TTC549 (cell line): ENCODE measurements at regions not wholly inside any gene's neighbourhood (a gene's known extent, or its start where the extent isn't known, plus 50 kb on each side); places are given as distances from the start of the nearest gene placed in this dataset.
"Not testable (repeated sequence)": the region's sequence is repeated elsewhere in the genome, so short reads cannot be mapped to it uniquely, and the experiment has no call there.

Experiments used
- FAIRE-seq: peaks from 2 replicates; lab custom pipeline; 2012; peaks lifted over from hg19 to GRCh38; lab: Jason Lieb, UNC

DNA sequence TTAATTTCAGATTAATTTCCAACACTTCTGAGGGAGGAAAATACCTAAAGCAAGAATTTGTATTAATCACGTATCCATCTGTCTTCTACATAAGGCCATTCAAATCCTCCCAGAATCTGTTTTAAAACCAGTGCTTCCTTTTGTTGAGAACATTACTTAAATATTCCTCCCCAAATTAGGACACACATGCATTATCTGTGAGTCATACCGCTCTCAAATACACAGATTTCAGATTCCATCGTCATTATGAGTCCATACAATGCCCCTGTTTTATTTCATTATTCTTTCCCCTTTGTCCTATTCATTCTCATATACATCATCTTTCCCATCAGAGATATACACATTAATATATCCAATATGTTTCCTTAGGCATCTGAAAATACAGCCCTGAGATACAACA lies 57.3 kb upstream of the PRSS12 start:
- no peak for FAIRE-seq

DNA sequence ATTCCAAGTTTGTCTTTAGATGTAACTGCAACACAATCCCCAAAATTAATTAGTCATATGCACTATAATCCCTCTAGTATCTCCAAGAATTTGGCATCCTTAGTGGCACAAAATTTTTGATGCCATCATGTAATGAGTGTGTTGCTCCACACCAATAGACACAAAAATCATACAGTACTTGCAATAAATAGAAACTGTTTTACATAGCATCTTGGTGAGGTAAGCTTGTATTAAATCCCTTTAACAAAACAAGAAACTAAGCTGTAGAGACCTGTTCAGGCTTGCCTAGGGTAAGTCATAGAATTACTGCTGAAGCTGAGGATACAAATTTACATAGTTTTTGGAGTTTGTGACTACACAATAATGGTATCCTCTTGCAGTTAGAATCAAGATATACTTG lies 64.5 kb upstream of the PRSS12 start:
- FAIRE-seq, result no peak

DNA sequence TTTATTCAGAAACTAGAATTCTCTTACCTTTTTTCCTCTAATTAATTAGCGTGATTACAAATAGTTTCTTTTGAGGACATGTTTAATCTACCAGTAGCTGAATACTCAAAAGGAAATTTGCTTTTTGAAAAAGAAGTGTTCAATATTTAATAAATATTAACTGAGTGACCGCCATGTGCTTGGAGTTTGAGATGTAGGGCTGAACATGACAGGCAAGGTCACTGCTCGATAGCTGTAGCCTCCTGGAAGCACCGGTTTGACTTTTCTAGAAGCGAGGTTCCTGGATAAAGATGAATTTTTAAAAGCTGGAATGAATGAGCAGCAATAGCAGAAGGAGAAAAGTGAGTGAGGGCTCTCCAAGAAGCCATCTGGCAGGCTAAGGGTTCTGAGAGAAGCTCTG lies 65.0 kb upstream of the PRSS12 start:
- FAIRE-seq, result not testable (repeated sequence)

DNA sequence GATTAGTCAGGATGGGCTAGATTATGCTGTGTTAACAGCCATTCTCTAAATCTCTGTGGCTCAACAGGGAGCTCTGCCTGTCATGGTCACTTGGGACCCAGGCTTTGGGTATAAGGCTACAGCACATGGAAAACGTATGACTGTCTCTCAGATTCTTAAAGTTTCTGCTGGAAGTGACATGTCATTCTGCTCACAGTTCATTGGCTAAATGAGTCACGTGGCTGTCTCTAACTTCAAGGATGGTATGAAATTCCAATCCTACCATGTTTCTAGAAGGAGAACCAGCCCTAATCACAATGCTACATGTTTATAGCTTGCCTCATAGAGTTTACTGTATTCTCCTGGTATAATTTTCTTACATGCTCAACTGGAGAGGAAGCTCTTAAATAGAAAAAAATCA lies 65.6 kb upstream of the PRSS12 start:
- not testable (repeated sequence) for FAIRE-seq

- not testable (repeated sequence) for FAIRE-seq
Observed at GRCh38 chr4:118419626-118420025, 66.8 kb upstream of the PRSS12 start.

DNA sequence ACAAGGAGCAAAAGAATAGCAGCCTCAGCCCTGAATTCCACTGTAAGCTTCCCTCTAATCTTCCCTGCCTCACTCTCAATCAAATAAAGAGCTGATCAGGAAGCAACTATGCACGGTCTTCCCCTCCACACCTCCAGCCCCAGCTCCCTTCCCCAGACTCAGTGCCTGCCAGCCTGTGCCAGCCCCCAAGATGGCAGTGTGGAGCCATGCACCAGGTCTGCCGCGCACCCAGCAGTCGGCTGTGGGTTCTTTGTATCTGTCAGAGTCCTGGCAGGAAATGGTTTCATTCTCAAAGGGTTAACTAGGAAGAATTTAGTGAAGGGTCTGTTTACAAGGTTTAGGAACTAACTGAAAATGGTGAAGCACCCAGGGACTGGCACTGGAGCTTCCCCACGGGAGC lies 71.3 kb upstream of the PRSS12 start:
- not testable (repeated sequence) for FAIRE-seq

DNA sequence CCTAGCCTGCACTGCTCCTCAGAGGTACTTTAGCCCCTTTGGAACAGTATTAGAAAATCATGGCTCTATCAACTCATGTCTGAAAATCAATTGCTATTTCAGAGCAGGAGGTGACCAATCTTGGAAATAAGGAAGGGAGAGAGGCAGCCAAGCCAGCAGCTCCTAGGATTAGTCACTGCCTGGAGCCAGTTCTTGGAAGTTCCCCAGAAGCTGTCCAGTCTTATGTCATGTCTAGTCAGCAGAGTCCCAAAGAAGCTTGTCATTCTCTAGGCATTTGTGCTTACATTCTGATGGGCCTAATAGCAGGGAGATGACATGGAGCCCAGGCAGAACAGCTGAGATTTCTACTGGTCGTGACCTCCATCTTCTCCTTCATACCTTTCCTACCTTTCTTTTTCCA lies 76.1 kb upstream of the PRSS12 start:
- FAIRE-seq, result not testable (repeated sequence)

GRCh38 chr4:118432359-118432758 lies 79.6 kb upstream of the PRSS12 start:
- not testable (repeated sequence) for FAIRE-seq

GRCh38 chr4:118433612-118434375 lies 81.0 kb upstream of the PRSS12 start:
- not testable (repeated sequence) for FAIRE-seq

- FAIRE-seq, result not testable (repeated sequence)
Observed at GRCh38 chr4:118435415-118435814, 82.6 kb upstream of the PRSS12 start.

DNA sequence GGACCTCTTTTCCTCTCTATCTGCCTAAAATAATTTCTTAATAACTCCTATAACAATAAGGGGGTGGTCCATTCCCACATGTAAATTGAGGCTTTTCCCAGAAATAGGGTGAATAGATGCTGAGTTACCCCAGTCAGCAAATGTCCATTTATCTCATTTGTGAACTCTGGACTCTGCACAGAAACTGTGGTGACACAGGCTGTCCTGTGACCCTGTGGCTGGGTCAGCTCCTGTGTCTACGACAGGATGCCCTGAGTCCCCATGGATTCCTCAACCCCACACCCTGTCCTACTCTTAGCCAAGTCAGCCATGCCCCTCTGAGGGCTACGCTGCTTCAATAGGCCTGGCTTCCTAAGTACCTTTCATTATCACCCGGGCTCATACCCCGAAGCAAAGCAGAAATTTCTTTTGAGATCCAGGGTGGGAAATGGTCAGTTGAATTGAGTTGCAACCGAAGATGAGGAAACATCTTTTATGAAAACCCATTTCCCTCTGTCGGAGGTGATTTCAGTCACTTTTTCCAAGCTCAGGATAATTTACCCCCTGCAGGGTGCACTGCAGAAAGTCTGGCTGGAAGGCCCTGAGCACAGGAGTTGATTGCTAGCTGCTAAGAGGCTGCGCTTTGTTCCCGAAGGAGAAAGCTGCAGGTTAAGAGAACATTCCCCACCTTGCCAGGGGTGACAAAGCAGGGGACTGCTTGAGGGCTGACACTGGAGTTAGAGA lies 89.5 kb upstream of the PRSS12 start:
- FAIRE-seq, result not testable (repeated sequence)

DNA sequence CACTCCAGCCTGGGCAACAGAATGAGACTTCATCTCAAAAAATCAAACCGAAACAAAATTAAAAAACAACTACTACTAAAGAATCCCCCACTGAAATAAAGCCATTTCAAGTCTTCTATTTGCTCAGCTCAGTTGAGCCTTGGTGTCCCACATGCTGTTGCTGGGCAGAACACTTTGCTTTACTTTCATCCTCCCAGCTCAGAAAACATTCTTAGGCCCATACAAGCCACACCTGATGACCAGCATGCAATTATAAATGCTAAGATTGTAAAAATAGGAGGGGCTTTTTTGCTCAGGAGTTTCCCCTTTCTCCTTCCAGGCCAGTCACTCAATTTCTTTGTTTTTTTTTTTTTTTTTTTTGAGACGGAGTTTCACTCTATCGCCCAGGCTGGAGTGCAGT lies 94.6 kb upstream of the PRSS12 start:
- FAIRE-seq, result not testable (repeated sequence)

DNA sequence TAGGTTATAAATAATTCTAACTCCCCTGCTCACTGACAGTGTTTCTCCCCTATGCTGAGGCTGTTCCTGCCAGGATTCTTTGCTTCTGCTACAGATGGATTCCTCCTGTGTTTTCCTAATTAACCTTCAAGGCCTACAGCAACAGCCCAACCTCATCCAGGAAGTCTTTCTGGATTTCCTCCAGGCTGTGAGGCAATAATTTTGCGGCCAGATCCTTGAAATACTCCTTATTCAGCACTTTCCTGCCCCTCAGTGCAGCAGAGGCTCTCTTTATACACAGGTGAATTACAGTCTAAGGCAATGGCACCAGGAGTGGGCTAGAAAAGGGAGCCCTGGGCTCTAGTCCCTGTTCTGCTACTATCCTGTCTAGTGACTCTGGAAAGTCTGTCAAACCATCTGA lies 102.1 kb upstream of the PRSS12 start:
- not testable (repeated sequence) for FAIRE-seq

GRCh38 chr4:118461435-118461834 lies 108.6 kb upstream of the PRSS12 start:
- not testable (repeated sequence) for FAIRE-seq

DNA sequence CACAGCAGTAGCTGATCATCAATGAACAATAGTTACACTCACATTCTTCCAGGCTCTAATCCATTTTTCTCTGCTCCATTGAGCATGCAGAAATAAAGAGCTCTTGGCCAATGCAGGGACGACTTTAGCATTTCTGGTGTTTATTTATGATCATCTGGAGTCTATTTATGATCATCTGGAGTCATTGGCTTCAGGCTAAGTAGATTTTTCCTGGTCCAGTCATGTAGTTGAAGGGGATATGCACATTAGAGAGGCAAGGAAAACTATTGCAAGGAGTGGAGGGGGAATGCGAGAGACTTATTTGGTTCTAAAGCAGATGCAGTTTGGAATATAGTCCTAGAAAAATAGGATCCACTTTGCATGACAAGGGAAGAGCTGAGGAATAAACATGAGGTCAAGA lies 113.0 kb upstream of the PRSS12 start:
- not testable (repeated sequence) for FAIRE-seq

DNA sequence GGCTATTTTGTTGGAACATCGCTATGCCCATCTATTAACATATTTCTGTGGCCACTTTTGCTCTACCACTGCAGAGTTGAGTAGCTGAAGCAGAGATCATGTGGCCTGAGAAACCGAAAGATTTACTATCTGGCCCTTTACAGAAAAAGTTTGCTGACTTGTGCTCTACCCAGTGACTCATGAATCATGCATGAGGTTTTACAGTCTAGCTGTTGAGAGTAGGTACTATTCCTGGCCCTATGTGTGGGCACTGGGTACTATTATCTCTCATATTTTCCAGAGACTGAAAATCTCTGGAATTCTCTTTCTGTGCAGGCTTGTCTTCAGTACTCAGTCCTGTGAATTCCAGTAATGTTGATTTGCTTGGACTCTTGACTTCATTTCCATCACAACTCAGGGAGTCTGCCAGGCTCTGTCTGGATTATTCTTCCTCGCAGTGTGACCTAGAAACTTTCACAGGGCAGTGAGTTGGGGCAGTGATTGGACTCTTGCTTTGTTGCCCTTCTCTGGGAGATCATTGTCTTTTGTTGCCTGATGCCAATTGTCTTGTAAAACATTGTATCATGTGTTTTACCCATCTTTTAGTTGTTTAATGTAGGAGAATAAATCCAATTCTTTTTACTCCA lies 121.3 kb upstream of the PRSS12 start:
- not testable (repeated sequence) for FAIRE-seq

DNA sequence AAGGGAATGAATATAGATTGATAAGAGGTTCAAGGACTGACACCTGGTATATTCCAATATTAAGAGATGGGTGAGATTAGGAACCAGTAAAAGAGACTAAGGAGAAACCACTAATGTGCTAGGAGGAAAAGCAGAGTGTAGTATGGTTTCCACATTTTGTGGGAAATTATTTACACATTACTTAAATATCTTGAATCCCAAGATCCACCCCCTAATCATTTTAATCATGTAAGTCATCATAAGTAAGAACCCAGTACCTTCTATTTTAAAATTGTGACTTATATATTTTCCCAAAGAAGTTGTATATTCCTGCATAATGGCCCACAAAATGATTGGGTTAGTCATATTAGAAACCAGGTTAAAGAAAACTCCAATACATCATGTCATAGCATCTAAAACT lies 122.0 kb upstream of the PRSS12 start:
- not testable (repeated sequence) for FAIRE-seq

GRCh38 chr4:118475901-118476300 lies 123.1 kb upstream of the PRSS12 start:
- not testable (repeated sequence) for FAIRE-seq

DNA sequence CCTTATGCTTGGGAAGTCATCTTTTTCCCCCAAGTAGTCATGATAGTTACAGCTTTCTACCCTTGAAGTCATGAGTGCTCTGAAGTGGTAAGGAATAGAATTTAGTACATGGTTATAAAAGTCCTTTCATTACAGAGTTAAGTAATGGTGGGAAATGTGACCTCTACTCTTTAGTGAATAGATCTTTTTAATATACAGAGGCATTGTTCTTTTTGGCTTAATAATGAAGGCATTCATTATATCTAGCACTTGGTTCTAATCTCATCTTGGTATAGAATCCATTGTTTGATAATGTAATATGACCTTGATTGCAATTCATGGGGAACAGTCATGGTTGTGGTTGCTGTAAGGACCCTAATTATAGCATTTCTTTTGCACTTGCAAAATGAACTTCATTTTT lies 125.0 kb upstream of the PRSS12 start:
- peak; percentile 74 for FAIRE-seq

- not testable (repeated sequence) for FAIRE-seq
Observed at GRCh38 chr4:118485801-118486314, 133.1 kb upstream of the PRSS12 start.

DNA sequence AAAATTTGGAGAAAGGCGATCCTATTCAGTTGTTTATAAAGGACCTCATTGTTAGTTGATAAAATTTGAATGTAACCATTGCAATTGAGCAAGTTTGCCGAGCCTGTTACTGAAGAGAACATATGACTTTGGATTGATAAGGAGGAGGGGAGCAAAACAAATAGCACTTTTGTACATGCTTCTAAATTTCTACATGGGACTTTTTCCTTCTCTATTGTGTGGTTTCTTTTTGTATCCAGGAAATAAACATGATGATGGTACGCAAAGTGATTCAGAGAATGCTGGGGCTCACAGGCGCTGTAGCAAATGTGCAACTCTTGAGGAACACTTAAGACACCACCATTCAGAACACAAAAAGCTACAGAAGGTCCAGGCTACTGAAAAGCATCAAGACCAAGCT lies 140.2 kb upstream of the PRSS12 start:
- not testable (repeated sequence) for FAIRE-seq

- not testable (repeated sequence) for FAIRE-seq
Observed at GRCh38 chr4:118494437-118494836, 141.6 kb upstream of the PRSS12 start.

GRCh38 chr4:118502967-118503366 lies 150.2 kb upstream of the PRSS12 start:
- FAIRE-seq, result not testable (repeated sequence)
